HG03571 (cell line): ENCODE measurements at regions not wholly inside any gene's neighbourhood (a gene's known extent, or its start where the extent isn't known, plus 50 kb on each side); places are given as distances from the start of the nearest gene placed in this dataset.

Source experiments
- ATAC-seq: cut with Tn5 transposase; IDR thresholded peaks from one replicate; pipeline ENCODE4 v1.9.1; 2021; ENCODE audit not compliant: unreplicated experiment

GRCh38 chr9:120137186-120137840 is 442.7 kb downstream of the CDK5RAP2 start:
- no peak for ATAC-seq

GRCh38 chr9:120136696-120137095 is 443.3 kb downstream of the CDK5RAP2 start:
- ATAC-seq, result no peak

- no peak for ATAC-seq
These were observed 462.9 kb downstream of the CDK5RAP2 start for GRCh38 chr9:120117081-120117480.

GRCh38 chr9:120110520-120110919 is 469.4 kb downstream of the CDK5RAP2 start:
- ATAC-seq, result no peak

- ATAC-seq, result no peak
These were observed 470.7 kb downstream of the CDK5RAP2 start for GRCh38 chr9:120109242-120109641.

GRCh38 chr9:120107138-120107537 is 472.8 kb downstream of the CDK5RAP2 start:
- no peak for ATAC-seq

GRCh38 chr9:120104771-120105170 is 475.2 kb downstream of the CDK5RAP2 start:
- ATAC-seq, result no peak

GRCh38 chr9:120100595-120100994 is 479.4 kb downstream of the CDK5RAP2 start:
- ATAC-seq, result no peak

GRCh38 chr9:120099065-120099464 is 480.9 kb downstream of the CDK5RAP2 start:
- ATAC-seq, result no peak

GRCh38 chr9:120098584-120098983 is 481.4 kb downstream of the CDK5RAP2 start:
- no peak for ATAC-seq

- ATAC-seq, result no peak
These were observed 488.8 kb downstream of the CDK5RAP2 start for GRCh38 chr9:120091206-120091605.

- ATAC-seq, result no peak
These were observed 499.1 kb downstream of the CDK5RAP2 start for GRCh38 chr9:120080849-120081248.

- no peak for ATAC-seq
These were observed 501.9 kb downstream of the CDK5RAP2 start for GRCh38 chr9:120078112-120078511.

- ATAC-seq, result no peak
These were observed 508.2 kb downstream of the CDK5RAP2 start for GRCh38 chr9:120071760-120072159.

GRCh38 chr9:120066315-120066714 is 513.7 kb downstream of the CDK5RAP2 start:
- no peak for ATAC-seq

GRCh38 chr9:120065151-120065550 is 514.8 kb downstream of the CDK5RAP2 start:
- no peak for ATAC-seq

- no peak for ATAC-seq
These were observed 535.0 kb downstream of the CDK5RAP2 start for GRCh38 chr9:120045011-120045410.

- ATAC-seq, result no peak
These were observed 536.5 kb downstream of the CDK5RAP2 start for GRCh38 chr9:120043448-120043847.

GRCh38 chr9:120040896-120041295 is 539.1 kb downstream of the CDK5RAP2 start:
- no peak for ATAC-seq

GRCh38 chr9:120038342-120038741 is 541.6 kb downstream of the CDK5RAP2 start:
- ATAC-seq, result no peak

- no peak for ATAC-seq
These were observed 547.3 kb downstream of the CDK5RAP2 start for GRCh38 chr9:120032639-120033038.

- no peak for ATAC-seq
These were observed 549.1 kb downstream of the CDK5RAP2 start for GRCh38 chr9:120030847-120031246.

GRCh38 chr9:120018550-120018949 is 561.4 kb downstream of the CDK5RAP2 start:
- no peak for ATAC-seq
